Bronchial epithelial cell (primary cell): ENCODE measurements at regions not wholly inside any gene's neighbourhood (a gene's known extent, or its start where the extent isn't known, plus 50 kb on each side); places are given as distances from the start of the nearest gene placed in this dataset.

Experiments used
- DNase-seq: peaks from one replicate; pipeline ENCODE4 v3.0.0-alpha.2; 2010; ENCODE audit warnings: low read depth
- FAIRE-seq: peaks from 2 replicates; lab custom pipeline; 2011; peaks lifted over from hg19 to GRCh38; lab: Jason Lieb, UNC
- H3K27me3 ChIP-seq: 2 replicates; pipeline ENCODE4 v1.5.1; 2011; ENCODE audit warnings: low read length; ENCODE audit not compliant: control insufficient read depth, insufficient read depth
- H3K36me3 ChIP-seq: 2 replicates; pipeline ENCODE4 v1.5.1; 2011; ENCODE audit warnings: low read length; ENCODE audit not compliant: control insufficient read depth, insufficient read depth
- H3K4me3 ChIP-seq: 2 replicates; pipeline ENCODE4 v1.5.1; 2011; ENCODE audit warnings: mild to moderate bottlenecking, low read depth, low read length, control low read depth
- CTCF ChIP-seq: IDR thresholded peaks from 2 replicates; pipeline ENCODE4 v1.5.1; 2011; ENCODE audit warnings: mild to moderate bottlenecking, moderate library complexity, low read length, control low read depth, inconsistent platforms; ENCODE audit not compliant: insufficient read depth, severe bottlenecking

- H3K36me3 ChIP-seq: no peaks in the 10 kb centered on the region
- no peak for FAIRE-seq
- no peak for TF ChIP-seq CTCF
- no peak overlapping the region for H3K4me3 ChIP-seq
- DNase-seq: no peak
- no peaks in the 10 kb centered on the region for H3K27me3 ChIP-seq
Observed at GRCh38 chrX:44619039-44619438, 76.4 kb upstream of the FUNDC1 start.

- no peak for TF ChIP-seq CTCF
- FAIRE-seq: no peak
- no peak overlapping the region for H3K4me3 ChIP-seq
Observed at GRCh38 chrX:44596277-44596676, 53.6 kb upstream of the FUNDC1 start.

More at GRCh38 chrX:44596277-44596676, 53.6 kb upstream of the FUNDC1 start:
- H3K36me3 ChIP-seq: no peaks in the 10 kb centered on the region
- H3K27me3 ChIP-seq: no peaks in the 10 kb centered on the region
- no peak for DNase-seq
